IgD-negative memory B cell (primary cell): ENCODE measurements at regions not wholly inside any gene's neighbourhood (a gene's known extent, or its start where the extent isn't known, plus 50 kb on each side); places are given as distances from the start of the nearest gene placed in this dataset.
"Not testable (repeated sequence)": the region's sequence is repeated elsewhere in the genome, so short reads cannot be mapped to it uniquely, and the experiment has no call there.

Source experiments
- H3K27ac Mint-ChIP-seq, 3 donors: one replicate each; pipeline ENCODE4 v1.8.0; 2020 to 2022; ENCODE audit warnings: mild to moderate bottlenecking in 3 of 3, mixed read lengths in 3 of 3, moderate library complexity in 1 of 3
- H3K27me3 Mint-ChIP-seq: one replicate; pipeline ENCODE4 v1.8.0; 2021; ENCODE audit warnings: mixed read lengths
- H3K36me3 Mint-ChIP-seq: one replicate; pipeline ENCODE4 v1.8.0; 2020; ENCODE audit warnings: mild to moderate bottlenecking, mixed read lengths
- H3K4me1 Mint-ChIP-seq, 3 donors: one replicate each; pipeline ENCODE4 v1.8.0; 2020 to 2022; ENCODE audit warnings: mixed read lengths in 3 of 3, mild to moderate bottlenecking in 1 of 3
- H3K4me3 Mint-ChIP-seq, 4 donors: one replicate each; pipeline ENCODE4 v1.8.0; 2020 to 2022; ENCODE audit warnings: mild to moderate bottlenecking in 4 of 4, mixed read lengths in 4 of 4, moderate library complexity in 3 of 4
- H3K9me3 Mint-ChIP-seq, 3 donors: one replicate each; pipeline ENCODE4 v1.8.0; 2020 to 2021; ENCODE audit warnings: mixed read lengths in 3 of 3, mild to moderate bottlenecking in 1 of 3

- Mint-ChIP-seq H3K27me3 (no peaks in the 10 kb centered on the region), H3K4me1 (no peaks in the 10 kb centered on the region), H3K36me3 (no peaks in the 10 kb centered on the region), H3K27ac (no peak overlapping the region), H3K4me3 (no peak overlapping the region), H3K9me3 (peaks cover 5 to 28% (median 5%) of the 10 kb centered on the region in 3 donors)
Measured at GRCh38 chr4:43619219-43619618, 726.7 kb downstream of the GRXCR1 start.

GRCh38 chr4:43637893-43638292 is 745.4 kb downstream of the GRXCR1 start:
- H3K4me1 Mint-ChIP-seq, H3K27ac Mint-ChIP-seq, H3K36me3 Mint-ChIP-seq, H3K4me3 Mint-ChIP-seq, H3K27me3 Mint-ChIP-seq: not testable (repeated sequence)
- H3K9me3 Mint-ChIP-seq = peaks cover 4 to 28% (median 15%) of the 10 kb centered on the region in 3 donors

- Mint-ChIP-seq H3K27ac (no peak overlapping the region), H3K36me3 (no peaks in the 10 kb centered on the region), H3K27me3 (no peaks in the 10 kb centered on the region), H3K4me3 (no peak overlapping the region), H3K4me1 (no peaks in the 10 kb centered on the region), H3K9me3 (peaks cover 0 to 8% (median 2%) of the 10 kb centered on the region in 3 donors)
Measured at GRCh38 chr4:43651991-43652390, 759.5 kb downstream of the GRXCR1 start.

- not testable (repeated sequence) for H3K27ac Mint-ChIP-seq, H3K27me3 Mint-ChIP-seq, H3K36me3 Mint-ChIP-seq, H3K4me1 Mint-ChIP-seq, H3K4me3 Mint-ChIP-seq, H3K9me3 Mint-ChIP-seq
Measured at GRCh38 chr4:43659547-43659946, 767.0 kb downstream of the GRXCR1 start.

- not testable (repeated sequence) for H3K27me3 Mint-ChIP-seq, H3K9me3 Mint-ChIP-seq, H3K27ac Mint-ChIP-seq, H3K4me1 Mint-ChIP-seq, H3K36me3 Mint-ChIP-seq, H3K4me3 Mint-ChIP-seq
Measured at GRCh38 chr4:43672265-43672885, 776.2 kb downstream of the KCTD8 start.

GRCh38 chr4:43680421-43680820 is 768.2 kb downstream of the KCTD8 start:
- Mint-ChIP-seq H3K9me3 (peaks cover 0 to 8% (median 0%) of the 10 kb centered on the region in 3 donors), H3K27ac (no peak overlapping the region), H3K4me1 (peaks cover 0 to 3% (median 0%) of the 10 kb centered on the region in 3 donors), H3K27me3 (no peaks in the 10 kb centered on the region), H3K4me3 (no peak overlapping the region), H3K36me3 (no peaks in the 10 kb centered on the region)

GRCh38 chr4:43682551-43682950 is 766.1 kb downstream of the KCTD8 start:
- peaks cover 0 to 3% (median 0%) of the 10 kb centered on the region in 3 donors for H3K4me1 Mint-ChIP-seq
- H3K36me3 Mint-ChIP-seq = no peaks in the 10 kb centered on the region
- no peaks in the 10 kb centered on the region for H3K27me3 Mint-ChIP-seq
- H3K4me3 Mint-ChIP-seq = no peak overlapping the region
- H3K9me3 Mint-ChIP-seq = peaks cover 0 to 8% (median 0%) of the 10 kb centered on the region in 3 donors
- no peak overlapping the region for H3K27ac Mint-ChIP-seq

- Mint-ChIP-seq H3K9me3 (peaks cover 0 to 5% (median 0%) of the 10 kb centered on the region in 3 donors), H3K36me3 (peaks cover 2% of the 10 kb centered on the region), H3K4me1 (no peaks in the 10 kb centered on the region), H3K27ac (no peak overlapping the region), H3K4me3 (no peak overlapping the region), H3K27me3 (peaks cover 1% of the 10 kb centered on the region)
Measured at GRCh38 chr4:43690116-43690515, 758.5 kb downstream of the KCTD8 start.

- H3K36me3 Mint-ChIP-seq = peaks cover 3% of the 10 kb centered on the region
- H3K4me3 Mint-ChIP-seq = no peak overlapping the region
- H3K27ac Mint-ChIP-seq = no peak overlapping the region
- H3K4me1 Mint-ChIP-seq = no peaks in the 10 kb centered on the region
- H3K9me3 Mint-ChIP-seq = peaks cover 0 to 6% (median 3%) of the 10 kb centered on the region in 3 donors
- H3K27me3 Mint-ChIP-seq = peaks cover 1% of the 10 kb centered on the region
Measured at GRCh38 chr4:43693876-43694275, 754.7 kb downstream of the KCTD8 start.

GRCh38 chr4:43709443-43709842 is 739.2 kb downstream of the KCTD8 start:
- Mint-ChIP-seq H3K36me3 (peaks cover 2% of the 10 kb centered on the region), H3K9me3 (peaks cover 3 to 9% (median 5%) of the 10 kb centered on the region in 3 donors), H3K27ac (no peak overlapping the region), H3K27me3 (no peaks in the 10 kb centered on the region), H3K4me3 (no peak overlapping the region), H3K4me1 (no peaks in the 10 kb centered on the region)

GRCh38 chr4:43716721-43717395 is 731.8 kb downstream of the KCTD8 start:
- Mint-ChIP-seq H3K4me3 (no peak overlapping the region), H3K4me1 (peaks cover 0 to 3% (median 2%) of the 10 kb centered on the region in 3 donors), H3K9me3 (peaks cover 0 to 4% (median 0%) of the 10 kb centered on the region in 3 donors), H3K27me3 (no peaks in the 10 kb centered on the region), H3K27ac (no peak overlapping the region), H3K36me3 (peaks cover 2% of the 10 kb centered on the region)

- Mint-ChIP-seq H3K4me3 (no peak overlapping the region), H3K27ac (no peak overlapping the region), H3K36me3 (no peaks in the 10 kb centered on the region), H3K27me3 (no peaks in the 10 kb centered on the region), H3K9me3 (peaks cover 0 to 4% (median 0%) of the 10 kb centered on the region in 3 donors), H3K4me1 (peaks cover 0 to 3% (median 2%) of the 10 kb centered on the region in 3 donors)
Measured at GRCh38 chr4:43718369-43718768, 730.2 kb downstream of the KCTD8 start.

- H3K4me1 Mint-ChIP-seq = no peaks in the 10 kb centered on the region
- H3K36me3 Mint-ChIP-seq = peaks cover 2% of the 10 kb centered on the region
- H3K27ac Mint-ChIP-seq = no peak overlapping the region
- H3K27me3 Mint-ChIP-seq = no peaks in the 10 kb centered on the region
- H3K9me3 Mint-ChIP-seq = peaks cover 1 to 16% (median 2%) of the 10 kb centered on the region in 3 donors
- no peak overlapping the region for H3K4me3 Mint-ChIP-seq
Measured at GRCh38 chr4:43732829-43733426, 715.7 kb downstream of the KCTD8 start.

GRCh38 chr4:43742083-43742482 is 706.5 kb downstream of the KCTD8 start:
- Mint-ChIP-seq H3K4me3 (no peak overlapping the region), H3K27ac (no peak overlapping the region), H3K4me1 (peaks cover 0 to 2% (median 1%) of the 10 kb centered on the region in 3 donors)

GRCh38 chr4:43754566-43754965 is 694.0 kb downstream of the KCTD8 start:
- Mint-ChIP-seq H3K36me3 (peaks cover 1% of the 10 kb centered on the region), H3K27me3 (no peaks in the 10 kb centered on the region), H3K27ac (no peak overlapping the region), H3K4me3 (no peak overlapping the region), H3K9me3 (no peaks in the 10 kb centered on the region), H3K4me1 (no peaks in the 10 kb centered on the region)

More at GRCh38 chr4:43742083-43742482, 706.5 kb downstream of the KCTD8 start:
- peaks cover 0 to 7% (median 5%) of the 10 kb centered on the region in 3 donors for H3K9me3 Mint-ChIP-seq
- H3K27me3 Mint-ChIP-seq = no peaks in the 10 kb centered on the region
- H3K36me3 Mint-ChIP-seq = no peaks in the 10 kb centered on the region
